ENCODE measurements at regions not wholly inside any gene's neighbourhood (a gene's known extent, or its start where the extent isn't known, plus 50 kb on each side); places are given as distances from the start of the nearest gene placed in this dataset.

DNA sequence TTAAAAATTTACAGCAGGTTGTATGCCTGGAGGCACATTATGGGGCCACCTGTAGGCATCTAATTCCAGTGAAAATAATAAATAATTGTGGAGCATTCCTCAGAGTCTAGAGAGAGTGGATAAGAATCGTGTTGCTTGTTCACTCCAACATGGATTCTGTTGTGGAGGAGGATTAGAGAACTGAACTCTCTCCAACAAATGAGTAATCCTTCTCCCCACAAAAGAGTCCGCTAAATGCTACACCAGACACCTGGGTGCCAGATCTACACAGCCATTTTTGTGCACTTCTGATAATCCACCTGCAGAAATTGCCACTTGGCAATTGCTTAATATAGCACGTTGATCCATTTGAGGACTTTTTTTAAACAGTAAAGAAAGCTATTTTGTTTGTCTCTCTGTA lies 113.7 kb upstream of the DPYD start:
- DNase-seq: no peak
- Histone ChIP-seq H3K9me3 (replicated peaks in 1 of 2; ENCODE audit: control insufficient read depth in 1 of 2, insufficient read depth in 1 of 2, low read length in 2 of 2) (no peaks in the 10 kb centered on the region), H3K4me2 (replicated peaks; ENCODE audit: extremely low read depth, low read length, poor library complexity, severe bottlenecking) (no peak overlapping the region), H3K4me3 (replicated peaks in 1 of 3; ENCODE audit: low read depth in 2 of 3, low read length in 3 of 3) (no peak overlapping the region), H3K4me1 (ENCODE audit: control insufficient read depth in 1 of 2, insufficient read depth in 2 of 2, low read length in 2 of 2) (no peaks in the 10 kb centered on the region), H2AFZ (ENCODE audit: insufficient read depth, low read depth, low read length, poor library complexity, severe bottlenecking) (no peak overlapping the region), H3K36me3 (replicated peaks in 1 of 2; ENCODE audit: control insufficient read depth in 1 of 2, insufficient read depth in 2 of 2, low read length in 2 of 2) (no peaks in the 10 kb centered on the region), H3K79me2 (ENCODE audit: insufficient read depth, low read length) (no peaks in the 10 kb centered on the region), H3K9ac (ENCODE audit: insufficient read depth, low read length, poor library complexity, severe bottlenecking) (no peak overlapping the region), H3K27ac (ENCODE audit: low read depth in 1 of 2, low read length in 2 of 2) (no peak overlapping the region), H4K20me1 (ENCODE audit: insufficient read depth, low read length) (no peaks in the 10 kb centered on the region), H3K27me3 (ENCODE audit: control insufficient read depth in 2 of 2, insufficient read depth in 2 of 2, low read length in 2 of 2) (peaks cover 2 to 9% of the 10 kb centered on the region in 2 donors)
- Mint-ChIP-seq H3K27ac (no peak overlapping the region), H3K36me3 (no peaks in the 10 kb centered on the region), H3K4me3 (no peak overlapping the region), H3K4me1 (no peaks in the 10 kb centered on the region), H3K27me3 (ENCODE audit: low read depth in 3 of 3) (peaks cover 4 to 5% (median 5%) of the 10 kb centered on the region in 3 donors), H3K9me3 (no peaks in the 10 kb centered on the region)
- intact Hi-C loops (cut with micrococcal nuclease): no loop called here
- TF ChIP-seq, protein P1, sequence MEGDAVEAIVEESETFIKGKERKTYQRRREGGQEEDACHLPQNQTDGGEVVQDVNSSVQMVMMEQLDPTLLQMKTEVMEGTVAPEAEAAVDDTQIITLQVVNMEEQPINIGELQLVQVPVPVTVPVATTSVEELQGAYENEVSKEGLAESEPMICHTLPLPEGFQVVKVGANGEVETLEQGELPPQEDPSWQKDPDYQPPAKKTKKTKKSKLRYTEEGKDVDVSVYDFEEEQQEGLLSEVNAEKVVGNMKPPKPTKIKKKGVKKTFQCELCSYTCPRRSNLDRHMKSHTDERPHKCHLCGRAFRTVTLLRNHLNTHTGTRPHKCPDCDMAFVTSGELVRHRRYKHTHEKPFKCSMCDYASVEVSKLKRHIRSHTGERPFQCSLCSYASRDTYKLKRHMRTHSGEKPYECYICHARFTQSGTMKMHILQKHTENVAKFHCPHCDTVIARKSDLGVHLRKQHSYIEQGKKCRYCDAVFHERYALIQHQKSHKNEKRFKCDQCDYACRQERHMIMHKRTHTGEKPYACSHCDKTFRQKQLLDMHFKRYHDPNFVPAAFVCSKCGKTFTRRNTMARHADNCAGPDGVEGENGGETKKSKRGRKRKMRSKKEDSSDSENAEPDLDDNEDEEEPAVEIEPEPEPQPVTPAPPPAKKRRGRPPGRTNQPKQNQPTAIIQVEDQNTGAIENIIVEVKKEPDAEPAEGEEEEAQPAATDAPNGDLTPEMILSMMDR (IDR thresholded peaks at IDR 0.05): no peak
- whole genome bisulfite sequencing (ENCODE audit: insufficient coverage): no CpG with 5 or more reads among the region's 3 CpGs

- DNase-seq: no peak
- H3K79me2 ChIP-seq (ENCODE audit: insufficient read depth, low read length): no peaks in the 10 kb centered on the region
Observed at GRCh38 chr1:98032958-98033357, 112.1 kb upstream of the DPYD start.

More at GRCh38 chr1:98032958-98033357, 112.1 kb upstream of the DPYD start:
- no peak overlapping the region for H3K27ac ChIP-seq (ENCODE audit: low read depth in 1 of 2, low read length in 2 of 2)
- no peaks in the 10 kb centered on the region for H3K4me1 ChIP-seq (ENCODE audit: control insufficient read depth in 1 of 2, insufficient read depth in 2 of 2, low read length in 2 of 2)
- Mint-ChIP-seq H3K36me3 (no peaks in the 10 kb centered on the region), H3K27ac (no peak overlapping the region), H3K4me3 (no peak overlapping the region), H3K27me3 (ENCODE audit: low read depth in 3 of 3) (peaks cover 2 to 5% (median 3%) of the 10 kb centered on the region in 3 donors), H3K4me1 (no peaks in the 10 kb centered on the region), H3K9me3 (no peaks in the 10 kb centered on the region)
- H3K27me3 ChIP-seq (ENCODE audit: control insufficient read depth in 2 of 2, insufficient read depth in 2 of 2, low read length in 2 of 2): peaks cover 0 to 2% of the 10 kb centered on the region in 2 donors
- H3K4me3 ChIP-seq (replicated peaks in 1 of 3; ENCODE audit: low read depth in 2 of 3, low read length in 3 of 3): no peak overlapping the region
- no peaks in the 10 kb centered on the region for H4K20me1 ChIP-seq (ENCODE audit: insufficient read depth, low read length)
- H3K4me2 ChIP-seq (replicated peaks; ENCODE audit: extremely low read depth, low read length, poor library complexity, severe bottlenecking): no peak overlapping the region
- H3K9me3 ChIP-seq (replicated peaks in 1 of 2; ENCODE audit: control insufficient read depth in 1 of 2, insufficient read depth in 1 of 2, low read length in 2 of 2): no peaks in the 10 kb centered on the region
- no CpG with 5 or more reads among the region's 1 CpG for WGBS (ENCODE audit: insufficient coverage)
- H3K36me3 ChIP-seq (replicated peaks in 1 of 2; ENCODE audit: control insufficient read depth in 1 of 2, insufficient read depth in 2 of 2, low read length in 2 of 2): no peaks in the 10 kb centered on the region
- H2AFZ ChIP-seq (ENCODE audit: insufficient read depth, low read depth, low read length, poor library complexity, severe bottlenecking): no peak overlapping the region
- H3K9ac ChIP-seq (ENCODE audit: insufficient read depth, low read length, poor library complexity, severe bottlenecking): no peak overlapping the region
- TF ChIP-seq, protein P1 (IDR thresholded peaks at IDR 0.05): no peak
- intact Hi-C loops (cut with micrococcal nuclease): no loop called here
